Karpas-422 (cell line): ENCODE measurements at regions not wholly inside any gene's neighbourhood (a gene's known extent, or its start where the extent isn't known, plus 50 kb on each side); places are given as distances from the start of the nearest gene placed in this dataset.
"Not testable (repeated sequence)": the region's sequence is repeated elsewhere in the genome, so short reads cannot be mapped to it uniquely, and the experiment has no call there.

Experiments
- DNase-seq: peaks from one replicate; pipeline ENCODE4 v3.0.0-alpha.2; 2015
- H2AFZ ChIP-seq: fragments of 200-600 bp; sonication (generic); 2 replicates; pipeline ENCODE4 v1.6.1; 2014; ENCODE audit warnings: antibody characterized with exemption, low read length, mixed read lengths
- H3K27ac ChIP-seq: fragments of 200-600 bp; sonication (generic); 2 replicates; pipeline ENCODE4 v1.5.1; 2014; ENCODE audit warnings: mild to moderate bottlenecking, low read length, moderate library complexity
- H3K27me3 ChIP-seq: fragments of 200-600 bp; sonication (generic); 2 replicates; pipeline ENCODE4 v1.6.1; 2014; ENCODE audit warnings: low read length, mixed read lengths
- H3K36me3 ChIP-seq: fragments of 200-600 bp; sonication (generic); 2 replicates; pipeline ENCODE4 v1.6.1; 2014; ENCODE audit warnings: low read length, mixed read lengths; ENCODE audit not compliant: insufficient read depth
- H3K4me1 ChIP-seq: fragments of 200-600 bp; sonication (generic); 2 replicates; pipeline ENCODE4 v1.6.1; 2014; ENCODE audit warnings: mild to moderate bottlenecking, low read length, mixed read lengths
- H3K4me2 ChIP-seq: fragments of 200-600 bp; sonication (generic); 2 replicates; pipeline ENCODE4 v1.6.1; 2014; ENCODE audit warnings: low read length, low read depth, mild to moderate bottlenecking; ENCODE audit not compliant: poor library complexity, severe bottlenecking
- H3K4me3 ChIP-seq: fragments of 200-600 bp; sonication (generic); 2 replicates; pipeline ENCODE4 v1.5.1; 2014; ENCODE audit warnings: mild to moderate bottlenecking, antibody characterized with exemption, low read length, mixed read lengths
- H3K79me2 ChIP-seq: fragments of 200-600 bp; sonication (generic); 2 replicates; pipeline ENCODE4 v1.6.1; 2014; ENCODE audit warnings: mild to moderate bottlenecking, low read length, mixed read lengths
- H3K9ac ChIP-seq: fragments of 200-600 bp; sonication (generic); 2 replicates; pipeline ENCODE4 v1.6.0; 2014; ENCODE audit warnings: low read length
- H3K9me2 ChIP-seq: fragments of 200-600 bp; sonication (generic), shearing (Covaris generic); replicated peaks from 2 replicates; pipeline ENCODE4 v1.6.0; 2014; ENCODE audit warnings: mild to moderate bottlenecking, low read length, moderate library complexity; ENCODE audit not compliant: insufficient read depth
- H3K9me3 ChIP-seq: fragments of 300-700, 200-600 bp; sonication (generic); 2 replicates; pipeline ENCODE4 v1.6.1; 2014; ENCODE audit warnings: low read length, mixed read lengths
- H4K20me1 ChIP-seq: fragments of 200-600 bp; sonication (generic); 2 replicates; pipeline ENCODE4 v1.6.1; 2014; ENCODE audit warnings: mild to moderate bottlenecking, antibody characterized with exemption, low read length, low read depth; ENCODE audit not compliant: insufficient read depth

GRCh38 chr2:94576486-94576885 is 294.7 kb upstream of the TEKT4 start:
- not testable (repeated sequence) for H2AFZ ChIP-seq, H3K79me2 ChIP-seq, H3K36me3 ChIP-seq, H3K4me3 ChIP-seq, H3K27ac ChIP-seq, H3K4me2 ChIP-seq, H3K27me3 ChIP-seq, H3K9me3 ChIP-seq, H3K4me1 ChIP-seq, DNase-seq, H3K9me2 ChIP-seq, H3K9ac ChIP-seq, H4K20me1 ChIP-seq

DNA sequence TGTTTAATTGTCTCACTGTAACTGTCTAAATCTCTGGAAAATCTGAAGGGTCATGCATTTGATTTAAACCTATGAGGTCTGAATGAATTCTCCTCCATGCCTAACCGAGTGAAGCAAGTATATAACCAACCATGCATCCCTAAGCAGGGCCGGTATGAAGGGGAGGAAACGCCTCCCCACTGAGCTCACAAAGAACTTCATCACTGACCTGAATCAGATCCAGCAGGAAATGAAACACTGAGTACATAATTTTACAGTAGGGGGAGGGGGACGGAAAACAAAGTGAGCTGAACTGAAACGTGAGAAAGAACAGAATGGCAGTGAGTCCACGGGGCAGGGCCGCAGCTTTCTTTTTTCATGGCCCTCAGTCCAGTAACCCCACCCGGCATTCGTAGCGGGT is 294.1 kb upstream of the TEKT4 start:
- not testable (repeated sequence) for H3K4me3 ChIP-seq, H3K9ac ChIP-seq, H3K79me2 ChIP-seq, H3K36me3 ChIP-seq, H3K4me1 ChIP-seq, H4K20me1 ChIP-seq, H3K27me3 ChIP-seq, H3K9me3 ChIP-seq, H2AFZ ChIP-seq, H3K27ac ChIP-seq, H3K4me2 ChIP-seq, DNase-seq, H3K9me2 ChIP-seq

DNA sequence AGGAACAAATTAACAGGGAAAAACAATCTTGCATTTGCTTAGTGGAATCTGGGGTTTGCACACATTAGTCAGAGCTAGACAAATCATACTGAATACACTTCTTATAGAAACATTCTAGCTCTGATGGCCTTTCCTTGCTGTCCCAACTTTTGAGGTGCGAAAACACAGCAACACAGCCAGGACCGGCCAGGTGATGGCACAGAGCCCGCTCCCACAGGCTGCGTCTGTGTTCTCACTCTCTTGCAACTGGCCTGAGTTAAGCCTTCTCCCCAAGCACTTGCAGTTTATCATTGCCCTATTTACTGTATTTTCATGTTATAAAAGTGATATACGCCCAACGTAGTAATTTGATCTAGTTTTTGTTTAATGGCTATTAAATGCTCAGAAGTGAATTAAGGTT is 292.0 kb upstream of the TEKT4 start:
- H3K36me3 ChIP-seq, H3K9ac ChIP-seq, H3K9me3 ChIP-seq, H3K4me3 ChIP-seq, DNase-seq, H3K9me2 ChIP-seq, H3K27ac ChIP-seq, H3K4me2 ChIP-seq, H3K79me2 ChIP-seq, H2AFZ ChIP-seq, H4K20me1 ChIP-seq, H3K27me3 ChIP-seq, H3K4me1 ChIP-seq: not testable (repeated sequence)

DNA sequence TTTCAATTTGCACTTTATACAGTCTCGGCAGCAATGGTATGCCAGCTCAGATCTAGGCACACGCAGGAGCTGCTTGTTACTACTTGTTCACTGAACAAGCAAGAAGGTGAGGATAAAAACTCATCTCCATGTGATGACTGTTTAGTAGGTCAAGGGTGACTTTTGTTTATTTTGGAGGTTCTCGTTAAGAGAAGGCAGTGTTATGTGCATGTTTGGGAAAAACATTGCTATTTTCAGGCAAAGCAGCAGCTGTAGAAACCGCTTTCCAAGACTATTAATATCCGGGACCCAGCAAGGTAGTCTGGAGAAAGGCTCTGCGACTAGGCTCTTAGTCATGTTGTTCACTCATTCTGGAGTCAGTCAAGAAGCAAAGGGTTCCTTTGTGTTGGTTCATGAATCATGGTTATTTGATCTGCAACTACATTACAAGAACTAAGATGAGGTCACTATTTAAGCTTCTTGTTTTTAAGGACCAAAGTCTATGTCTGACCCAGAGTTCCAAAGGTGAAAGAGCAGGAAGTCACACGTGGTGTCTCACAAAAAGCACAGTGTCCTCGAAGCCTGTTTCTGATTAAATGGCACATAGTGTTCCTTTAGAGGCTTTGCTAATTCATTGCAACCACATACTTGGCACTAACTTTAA is 288.0 kb upstream of the TEKT4 start:
- not testable (repeated sequence) for H3K4me3 ChIP-seq, H3K9me3 ChIP-seq, H3K4me2 ChIP-seq, H3K36me3 ChIP-seq, H3K27ac ChIP-seq, DNase-seq, H3K9me2 ChIP-seq, H3K9ac ChIP-seq, H3K4me1 ChIP-seq, H2AFZ ChIP-seq, H3K27me3 ChIP-seq, H4K20me1 ChIP-seq, H3K79me2 ChIP-seq

GRCh38 chr2:94584569-94584968 is 286.7 kb upstream of the TEKT4 start:
- H3K36me3 ChIP-seq, DNase-seq, H3K9ac ChIP-seq, H3K4me2 ChIP-seq, H3K9me3 ChIP-seq, H3K79me2 ChIP-seq, H4K20me1 ChIP-seq, H3K9me2 ChIP-seq, H3K27me3 ChIP-seq, H3K4me3 ChIP-seq, H2AFZ ChIP-seq, H3K4me1 ChIP-seq, H3K27ac ChIP-seq: not testable (repeated sequence)

- H3K36me3 ChIP-seq, H4K20me1 ChIP-seq, H3K79me2 ChIP-seq, H3K27me3 ChIP-seq, H3K9me2 ChIP-seq, H3K4me3 ChIP-seq, H3K27ac ChIP-seq, H3K4me1 ChIP-seq, H2AFZ ChIP-seq, H3K9ac ChIP-seq, H3K4me2 ChIP-seq, H3K9me3 ChIP-seq: not testable (repeated sequence)
- peak; percentile 43 for DNase-seq
Observed at GRCh38 chr2:94586032-94586982, 284.9 kb upstream of the TEKT4 start.

DNA sequence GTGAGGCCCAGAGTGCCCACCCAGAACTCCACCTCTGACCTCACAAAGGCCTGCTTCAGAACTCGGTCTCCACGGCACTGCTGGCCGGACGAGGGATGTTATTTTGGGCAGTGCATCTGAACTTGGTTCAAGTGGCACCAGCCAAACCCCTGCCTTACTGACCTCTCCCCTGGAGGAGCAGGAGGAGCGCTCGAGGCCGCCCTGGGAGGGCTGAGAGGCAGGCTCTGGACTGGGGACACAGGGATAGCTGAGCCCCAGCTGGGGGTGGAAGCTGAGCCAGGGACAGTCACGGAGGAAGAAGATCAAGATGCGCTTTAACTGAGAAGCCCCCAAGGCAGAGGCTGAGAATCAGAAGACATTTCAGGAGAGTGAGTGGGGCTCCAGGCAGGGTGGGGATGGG is 284.2 kb upstream of the TEKT4 start:
- H3K4me1 ChIP-seq, H3K36me3 ChIP-seq, H3K4me2 ChIP-seq: not testable (repeated sequence)

GRCh38 chr2:94594019-94594836 is 277.0 kb upstream of the TEKT4 start:
- not testable (repeated sequence) for H2AFZ ChIP-seq, H4K20me1 ChIP-seq, H3K79me2 ChIP-seq, H3K4me1 ChIP-seq, H3K4me2 ChIP-seq, H3K9me2 ChIP-seq, H3K9me3 ChIP-seq, DNase-seq, H3K9ac ChIP-seq, H3K27ac ChIP-seq, H3K4me3 ChIP-seq, H3K27me3 ChIP-seq, H3K36me3 ChIP-seq

More for the DNA sequence above, 284.2 kb upstream of the TEKT4 start:
- not testable (repeated sequence) for H3K27me3 ChIP-seq, H4K20me1 ChIP-seq, H3K27ac ChIP-seq, H3K9me3 ChIP-seq, H3K4me3 ChIP-seq, H2AFZ ChIP-seq, H3K9me2 ChIP-seq, H3K9ac ChIP-seq, DNase-seq, H3K79me2 ChIP-seq
